IgD-negative memory B cell (primary cell): ENCODE measurements at regions not wholly inside any gene's neighbourhood (a gene's known extent, or its start where the extent isn't known, plus 50 kb on each side); places are given as distances from the start of the nearest gene placed in this dataset.

Source experiments
- H3K27ac Mint-ChIP-seq, 3 donors: one replicate each; pipeline ENCODE4 v1.8.0; 2020 to 2022; ENCODE audit warnings: mild to moderate bottlenecking in 3 of 3, mixed read lengths in 3 of 3, moderate library complexity in 1 of 3
- H3K27me3 Mint-ChIP-seq: one replicate; pipeline ENCODE4 v1.8.0; 2021; ENCODE audit warnings: mixed read lengths
- H3K36me3 Mint-ChIP-seq: one replicate; pipeline ENCODE4 v1.8.0; 2020; ENCODE audit warnings: mild to moderate bottlenecking, mixed read lengths
- H3K4me1 Mint-ChIP-seq, 3 donors: one replicate each; pipeline ENCODE4 v1.8.0; 2020 to 2022; ENCODE audit warnings: mixed read lengths in 3 of 3, mild to moderate bottlenecking in 1 of 3
- H3K4me3 Mint-ChIP-seq, 4 donors: one replicate each; pipeline ENCODE4 v1.8.0; 2020 to 2022; ENCODE audit warnings: mild to moderate bottlenecking in 4 of 4, mixed read lengths in 4 of 4, moderate library complexity in 3 of 4
- H3K9me3 Mint-ChIP-seq, 3 donors: one replicate each; pipeline ENCODE4 v1.8.0; 2020 to 2021; ENCODE audit warnings: mixed read lengths in 3 of 3, mild to moderate bottlenecking in 1 of 3

DNA sequence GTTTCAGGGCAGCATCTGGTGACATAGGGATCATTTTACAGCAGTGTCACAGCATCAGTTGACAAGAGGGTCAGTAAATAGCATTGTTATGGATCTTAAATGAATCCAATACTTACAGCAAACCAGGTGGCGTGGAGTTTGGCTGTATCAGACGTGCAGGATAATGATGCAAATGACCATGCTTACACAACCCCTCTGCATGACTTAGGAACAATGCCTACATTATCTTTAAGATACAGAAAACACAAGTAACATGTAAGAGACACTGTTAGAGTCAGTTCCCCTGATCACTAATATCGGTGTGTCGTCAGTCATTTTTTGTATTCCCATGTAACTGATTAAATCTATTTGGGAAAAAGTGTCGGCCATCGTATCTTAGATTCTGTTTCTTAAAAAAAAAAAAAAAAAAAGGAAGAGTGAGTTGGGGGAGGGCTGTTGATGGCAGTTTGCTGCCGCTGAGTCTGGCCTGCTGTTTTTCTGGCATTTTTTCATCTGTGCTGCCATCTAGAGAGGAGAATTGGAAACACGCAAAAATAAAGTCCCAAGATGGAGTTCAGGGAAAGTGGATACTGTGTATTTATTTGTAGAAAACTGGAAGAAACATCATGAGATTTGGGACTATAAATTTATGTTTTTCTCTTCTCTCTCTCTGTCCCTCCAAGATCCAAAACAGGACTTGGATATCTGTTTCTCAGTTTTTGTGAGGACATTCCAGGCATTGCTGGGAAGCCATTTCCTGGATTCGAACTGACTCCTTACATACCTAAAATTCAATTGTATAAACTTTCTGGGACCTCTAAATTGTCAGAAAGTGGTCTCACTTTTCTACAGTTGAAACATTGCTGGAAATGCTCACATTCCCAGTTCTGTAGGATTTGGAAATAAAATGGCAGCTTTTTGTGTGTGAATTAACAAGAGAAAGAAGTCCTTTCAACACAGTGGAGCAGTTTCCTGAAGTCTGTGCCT lies 60.3 kb upstream of the AGPS start:
- Mint-ChIP-seq H3K9me3 (no peaks in the 10 kb centered on the region), H3K27me3 (no peaks in the 10 kb centered on the region), H3K4me3 (peak overlapping the region in 1 of 4 donors; percentile 28), H3K27ac (peak overlapping the region in 1 of 3 donors; percentile 83), H3K36me3 (no peaks in the 10 kb centered on the region), H3K4me1 (peaks cover 2 to 6% (median 5%) of the 10 kb centered on the region in 3 donors)

GRCh38 chr2:177332992-177333388 lies 59.6 kb upstream of the AGPS start:
- no peaks in the 10 kb centered on the region for H3K36me3 Mint-ChIP-seq
- peaks cover 2 to 6% (median 5%) of the 10 kb centered on the region in 3 donors for H3K4me1 Mint-ChIP-seq
- H3K27ac Mint-ChIP-seq: no peak overlapping the region
- no peaks in the 10 kb centered on the region for H3K27me3 Mint-ChIP-seq
- H3K4me3 Mint-ChIP-seq: no peak overlapping the region
- H3K9me3 Mint-ChIP-seq: no peaks in the 10 kb centered on the region

DNA sequence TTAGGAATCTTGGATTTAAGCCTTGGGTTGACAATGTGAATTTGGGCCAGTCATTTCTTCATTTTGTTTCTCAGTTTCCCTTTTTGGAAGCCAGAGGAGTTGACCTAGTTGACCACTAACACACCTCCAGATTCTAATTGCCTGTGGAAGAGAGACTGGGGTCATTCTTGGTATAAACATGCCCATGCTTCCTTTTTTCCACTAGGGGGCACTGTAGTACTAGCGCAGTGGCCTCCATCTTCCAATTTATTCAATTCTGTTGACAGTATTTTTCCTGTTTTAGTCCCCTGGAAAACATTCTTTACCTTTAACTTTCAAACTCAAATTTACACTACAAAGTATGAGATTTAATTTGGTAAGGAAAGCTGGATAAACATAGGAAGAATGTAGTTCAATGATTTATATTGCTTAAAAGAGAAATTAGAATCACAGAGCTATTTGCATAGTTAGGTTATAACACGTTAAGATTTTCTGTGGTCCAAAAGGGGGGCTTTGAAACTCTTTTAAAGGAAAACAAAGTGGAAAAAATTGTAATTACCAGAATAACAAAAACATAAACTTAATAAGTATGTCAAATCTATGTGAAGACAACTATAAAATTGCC lies 57.5 kb upstream of the AGPS start:
- Mint-ChIP-seq H3K36me3 (no peaks in the 10 kb centered on the region), H3K27ac (no peak overlapping the region), H3K4me3 (no peak overlapping the region), H3K9me3 (no peaks in the 10 kb centered on the region), H3K27me3 (no peaks in the 10 kb centered on the region), H3K4me1 (peaks cover 2 to 6% (median 5%) of the 10 kb centered on the region in 3 donors)

DNA sequence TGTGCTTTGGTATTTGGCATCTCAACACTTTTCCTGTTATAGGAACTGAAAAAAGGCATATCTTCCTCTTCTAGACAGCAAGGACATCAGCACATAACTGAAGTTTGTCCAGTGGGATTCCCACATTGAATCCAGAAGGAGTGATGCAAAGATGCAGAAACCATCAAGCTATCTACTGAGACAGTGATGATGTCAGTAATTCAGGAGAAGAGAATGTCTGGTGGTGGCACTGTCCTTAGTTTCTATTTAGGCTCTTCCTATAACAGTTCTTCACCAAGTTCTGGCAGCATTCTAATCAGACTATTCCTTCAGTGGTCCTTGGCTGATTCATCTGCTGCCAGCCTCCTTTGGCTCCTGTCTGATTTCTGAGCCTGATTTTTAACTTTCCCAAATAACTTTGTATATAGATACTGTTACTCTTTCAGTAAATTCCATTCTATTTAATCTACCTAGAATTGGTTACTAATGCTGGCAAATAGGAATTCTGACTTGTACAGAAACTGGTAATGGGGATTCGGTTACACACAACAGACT lies 56.6 kb upstream of the AGPS start:
- Mint-ChIP-seq H3K36me3 (no peaks in the 10 kb centered on the region), H3K27ac (peak overlapping the region in 1 of 3 donors; percentile 31), H3K4me1 (peaks cover 2 to 6% (median 5%) of the 10 kb centered on the region in 3 donors), H3K27me3 (no peaks in the 10 kb centered on the region), H3K4me3 (no peak overlapping the region), H3K9me3 (no peaks in the 10 kb centered on the region)

- no peaks in the 10 kb centered on the region for H3K9me3 Mint-ChIP-seq
- H3K4me1 Mint-ChIP-seq: peaks cover 0 to 6% (median 0%) of the 10 kb centered on the region in 3 donors
- H3K27me3 Mint-ChIP-seq: no peaks in the 10 kb centered on the region
- peaks cover 2% of the 10 kb centered on the region for H3K36me3 Mint-ChIP-seq
- H3K27ac Mint-ChIP-seq: peak overlapping the region in 1 of 3 donors; percentile 59
- H3K4me3 Mint-ChIP-seq: no peak overlapping the region
Measured at GRCh38 chr2:177338177-177338721, 54.3 kb upstream of the AGPS start.

DNA sequence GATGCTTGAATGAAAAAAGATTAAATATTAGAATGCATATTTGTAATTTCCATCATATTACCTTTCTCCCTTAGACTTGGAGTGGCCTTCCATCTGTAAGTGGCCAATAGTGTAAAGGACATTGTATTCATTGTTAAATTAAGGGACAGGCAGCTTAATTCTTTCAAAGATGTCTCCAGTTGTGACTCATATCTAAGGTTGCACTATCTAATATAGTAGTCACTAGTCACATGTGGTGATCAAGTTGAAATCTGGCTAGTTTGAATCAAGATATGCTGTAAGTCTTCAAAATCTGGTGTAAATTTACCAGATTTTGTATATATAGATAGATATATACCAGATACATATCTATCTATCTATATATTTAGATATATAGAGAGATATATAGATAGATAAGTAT lies 52.4 kb upstream of the AGPS start:
- H3K36me3 Mint-ChIP-seq: peaks cover 3% of the 10 kb centered on the region
- no peak overlapping the region for H3K27ac Mint-ChIP-seq
- peaks cover 0 to 2% (median under 1%) of the 10 kb centered on the region in 3 donors for H3K4me1 Mint-ChIP-seq
- H3K9me3 Mint-ChIP-seq: no peaks in the 10 kb centered on the region
- no peak overlapping the region for H3K4me3 Mint-ChIP-seq
- H3K27me3 Mint-ChIP-seq: no peaks in the 10 kb centered on the region

DNA sequence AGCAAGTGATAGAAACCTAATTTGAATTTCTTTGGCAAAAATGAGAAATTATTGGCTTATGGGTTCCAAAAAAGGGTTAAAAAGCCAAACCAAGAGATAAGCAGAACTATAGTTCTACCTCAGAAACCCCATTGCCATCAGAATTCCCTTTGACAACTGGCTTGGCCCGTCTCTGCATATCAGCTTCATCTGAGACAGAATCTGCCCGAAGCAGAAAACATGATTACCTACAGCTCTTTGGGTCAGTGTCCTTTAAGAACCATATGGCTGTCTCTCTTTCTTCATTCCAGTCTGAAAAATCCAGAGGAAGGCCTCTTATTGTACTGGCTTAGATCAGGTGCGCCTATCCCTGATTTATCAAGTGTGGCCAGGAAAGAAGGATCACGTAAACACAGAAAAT lies 49.8 kb upstream of the AGPS start:
- Mint-ChIP-seq H3K4me3 (no peak overlapping the region), H3K27me3 (no peaks in the 10 kb centered on the region), H3K36me3 (peaks cover 3% of the 10 kb centered on the region), H3K27ac (no peak overlapping the region), H3K9me3 (no peaks in the 10 kb centered on the region), H3K4me1 (peaks cover 0 to 2% (median 0%) of the 10 kb centered on the region in 3 donors)
